Stimulated activated CD8-positive, alpha-beta memory T cell treated with anti-CD3 and anti-CD28 coated beads, Interleukin-2, amount 100 ng/mL, for 1 hour (primary cell): ENCODE measurements at regions not wholly inside any gene's neighbourhood (a gene's known extent, or its start where the extent isn't known, plus 50 kb on each side); places are given as distances from the start of the nearest gene placed in this dataset.
"Not testable (repeated sequence)": the region's sequence is repeated elsewhere in the genome, so short reads cannot be mapped to it uniquely, and the experiment has no call there.

Experiments used
- DNase-seq, 2 donors: peaks; one replicate each; pipeline ENCODE4 v3.0.0-alpha.2; 2020; ENCODE audit warnings: low read depth in 2 of 2

GRCh38 chr13:105848494-105848893 is 687.0 kb downstream of the EFNB2 start:
- DNase-seq = no peak

- DNase-seq = no peak
These were observed 687.8 kb downstream of the EFNB2 start for GRCh38 chr13:105847527-105848291.

- DNase-seq = no peak
These were observed 688.5 kb downstream of the EFNB2 start for GRCh38 chr13:105846923-105847322.

GRCh38 chr13:105841286-105841685 is 694.2 kb downstream of the EFNB2 start:
- DNase-seq = no peak

- DNase-seq = no peak
These were observed 697.2 kb downstream of the EFNB2 start for GRCh38 chr13:105838231-105838630.

GRCh38 chr13:105837295-105837694 is 698.2 kb downstream of the EFNB2 start:
- not testable (repeated sequence) for DNase-seq

- no peak for DNase-seq
These were observed 704.6 kb downstream of the EFNB2 start for GRCh38 chr13:105830821-105831220.

- no peak for DNase-seq
These were observed 708.2 kb downstream of the EFNB2 start for GRCh38 chr13:105827111-105827809.

GRCh38 chr13:105825071-105825470 is 710.4 kb downstream of the EFNB2 start:
- DNase-seq = no peak

GRCh38 chr13:105821337-105821736 is 714.1 kb downstream of the EFNB2 start:
- no peak for DNase-seq

GRCh38 chr13:105820415-105820814 is 715.0 kb downstream of the EFNB2 start:
- no peak for DNase-seq

- no peak for DNase-seq
These were observed 718.0 kb downstream of the EFNB2 start for GRCh38 chr13:105817498-105817897.

- no peak for DNase-seq
These were observed 718.5 kb downstream of the EFNB2 start for GRCh38 chr13:105816994-105817393.

- no peak for DNase-seq
These were observed 720.6 kb downstream of the EFNB2 start for GRCh38 chr13:105814902-105815250.

GRCh38 chr13:105814219-105814901 is 721.1 kb downstream of the EFNB2 start:
- no peak for DNase-seq

- no peak for DNase-seq
These were observed 728.9 kb downstream of the EFNB2 start for GRCh38 chr13:105806628-105806920.

- no peak for DNase-seq
These were observed 729.4 kb downstream of the EFNB2 start for GRCh38 chr13:105805892-105806627.

- no peak for DNase-seq
These were observed 730.8 kb downstream of the EFNB2 start for GRCh38 chr13:105804561-105805190.

- no peak for DNase-seq
These were observed 736.3 kb downstream of the EFNB2 start for GRCh38 chr13:105799155-105799554.

GRCh38 chr13:105798541-105798940 is 736.9 kb downstream of the EFNB2 start:
- no peak for DNase-seq

- DNase-seq = no peak
These were observed 739.4 kb downstream of the EFNB2 start for GRCh38 chr13:105796081-105796480.

- DNase-seq = no peak
These were observed 744.5 kb downstream of the EFNB2 start for GRCh38 chr13:105790923-105791322.
